ENCODE measurements at regions not wholly inside any gene's neighbourhood (a gene's known extent, or its start where the extent isn't known, plus 50 kb on each side); places are given as distances from the start of the nearest gene placed in this dataset.

DNA sequence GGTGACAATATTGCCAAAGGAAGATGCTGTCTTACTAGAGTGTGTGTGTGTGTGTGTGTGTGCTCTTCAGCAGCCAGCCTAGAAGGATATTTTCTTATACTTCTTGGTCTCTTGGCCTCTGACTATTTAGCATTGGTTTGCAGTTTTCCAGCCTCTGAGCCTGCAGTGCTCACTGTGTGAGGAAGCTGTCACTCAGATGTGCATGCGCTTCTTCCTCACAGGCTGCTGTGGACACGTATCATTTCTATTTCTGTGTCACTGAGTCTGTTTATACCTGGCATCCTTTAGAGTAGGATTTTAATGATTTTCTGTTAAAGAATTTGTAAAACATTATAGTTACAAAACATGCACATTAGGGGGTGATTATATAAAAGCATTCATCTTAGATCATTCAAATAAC, 83.3 kb downstream of the ALDH8A1 start:
- Histone ChIP-seq H3K4me3 (ENCODE audit: low read length) (no peak overlapping the region), H3K9me2 (replicated peaks; ENCODE audit: insufficient read depth, low read length) (no peaks in the 10 kb centered on the region), H3K9ac (ENCODE audit: low read length) (no peak overlapping the region), H2AFZ (ENCODE audit: low read length) (no peak overlapping the region), H3K27me3 (ENCODE audit: low read length) (no peaks in the 10 kb centered on the region), H3K4me1 (ENCODE audit: low read length) (peaks cover 3% of the 10 kb centered on the region; the same call in 1 of the 2 replicates), H3K4me2 (ENCODE audit: low read depth, low read length, poor library complexity, severe bottlenecking) (no peak overlapping the region), H3K27ac (ENCODE audit: low read length) (no peak overlapping the region), H4K20me1 (ENCODE audit: insufficient read depth, low read depth, low read length) (no peaks in the 10 kb centered on the region), H3K79me2 (ENCODE audit: low read length) (no peaks in the 10 kb centered on the region), H3K36me3 (ENCODE audit: insufficient read depth, low read length) (no peaks in the 10 kb centered on the region), H3K9me3 (ENCODE audit: low read length) (no peaks in the 10 kb centered on the region)
- DNase-seq: no peak

DNA sequence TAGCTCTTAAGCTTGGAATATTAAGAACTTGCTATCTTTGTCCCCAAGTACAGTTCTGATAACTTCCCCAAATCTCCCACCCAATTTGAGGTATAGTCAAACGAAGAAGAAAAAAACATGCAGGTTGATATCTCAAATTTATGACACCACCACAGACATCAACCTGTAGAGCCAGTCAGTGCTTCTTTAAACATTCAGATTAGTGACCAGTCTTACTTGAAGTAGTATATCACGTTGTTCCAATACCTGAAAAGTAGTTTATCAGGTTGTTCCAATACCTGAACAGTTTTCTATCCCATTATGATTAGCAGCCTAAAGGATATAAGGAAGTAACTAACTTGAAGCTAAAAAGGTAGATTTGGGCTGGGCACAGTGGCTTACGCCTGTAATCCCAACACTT, 85.3 kb downstream of the ALDH8A1 start:
- no peaks in the 10 kb centered on the region for H3K9me2 ChIP-seq (replicated peaks; ENCODE audit: insufficient read depth, low read length)
- no peak overlapping the region for H3K27ac ChIP-seq (ENCODE audit: low read length)
- no peak overlapping the region for H3K4me2 ChIP-seq (ENCODE audit: low read depth, low read length, poor library complexity, severe bottlenecking)
- no peaks in the 10 kb centered on the region for H3K36me3 ChIP-seq (ENCODE audit: insufficient read depth, low read length)
- H3K9ac ChIP-seq (ENCODE audit: low read length): no peak overlapping the region
- H3K4me1 ChIP-seq (ENCODE audit: low read length): no peaks in the 10 kb centered on the region
- H3K79me2 ChIP-seq (ENCODE audit: low read length): no peaks in the 10 kb centered on the region
- H3K4me3 ChIP-seq (ENCODE audit: low read length): no peak overlapping the region
- no peaks in the 10 kb centered on the region for H3K9me3 ChIP-seq (ENCODE audit: low read length)
- DNase-seq: no peak
- H4K20me1 ChIP-seq (ENCODE audit: insufficient read depth, low read depth, low read length): no peaks in the 10 kb centered on the region
- H3K27me3 ChIP-seq (ENCODE audit: low read length): no peaks in the 10 kb centered on the region
- no peak overlapping the region for H2AFZ ChIP-seq (ENCODE audit: low read length)

DNA sequence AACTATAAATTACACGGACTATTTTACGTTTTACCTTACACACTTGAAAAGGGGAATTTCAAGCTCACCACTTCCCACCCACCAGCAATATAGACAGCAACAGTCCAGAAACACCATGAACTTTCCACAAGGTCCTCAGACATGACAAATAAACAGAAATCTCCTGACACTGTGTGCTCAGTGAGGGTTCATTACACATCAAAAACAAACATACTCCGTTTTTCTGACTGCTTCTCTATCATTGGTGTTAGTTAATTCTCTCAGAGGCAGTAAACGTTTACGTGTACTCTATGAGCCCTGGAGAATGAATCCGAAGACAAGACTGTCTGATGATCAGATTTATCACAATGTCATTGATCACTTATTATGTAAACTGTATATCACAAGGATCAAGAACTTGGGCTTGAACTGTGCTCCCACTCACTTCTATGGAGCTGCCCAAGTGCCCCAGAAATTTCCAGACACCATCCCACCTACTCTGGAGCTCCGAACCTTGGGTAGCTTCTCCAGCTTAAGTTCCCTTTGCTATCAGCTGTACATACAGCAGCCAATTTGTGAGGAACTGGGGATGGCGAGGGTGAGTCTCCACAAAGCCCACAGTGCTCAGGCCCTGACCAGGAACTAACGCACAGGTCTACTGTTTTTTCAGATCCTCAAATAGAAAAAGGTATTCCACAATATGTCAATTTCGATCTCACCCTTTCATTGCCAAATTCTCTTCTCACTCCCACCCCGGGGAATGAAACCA, 86.0 kb downstream of the ALDH8A1 start:
- no peaks in the 10 kb centered on the region for H3K9me2 ChIP-seq (replicated peaks; ENCODE audit: insufficient read depth, low read length)
- no peak overlapping the region for H3K4me2 ChIP-seq (ENCODE audit: low read depth, low read length, poor library complexity, severe bottlenecking)
- H3K9me3 ChIP-seq (ENCODE audit: low read length): no peaks in the 10 kb centered on the region
- H4K20me1 ChIP-seq (ENCODE audit: insufficient read depth, low read depth, low read length): no peaks in the 10 kb centered on the region
- H3K36me3 ChIP-seq (ENCODE audit: insufficient read depth, low read length): no peaks in the 10 kb centered on the region
- H3K79me2 ChIP-seq (ENCODE audit: low read length): no peaks in the 10 kb centered on the region
- H3K9ac ChIP-seq (ENCODE audit: low read length): no peak overlapping the region
- H3K4me1 ChIP-seq (ENCODE audit: low read length): no peaks in the 10 kb centered on the region
- DNase-seq: no peak
- no peaks in the 10 kb centered on the region for H3K27me3 ChIP-seq (ENCODE audit: low read length)
- H3K27ac ChIP-seq (ENCODE audit: low read length): no peak overlapping the region
- no peak overlapping the region for H3K4me3 ChIP-seq (ENCODE audit: low read length)
- no peak overlapping the region for H2AFZ ChIP-seq (ENCODE audit: low read length)

DNA sequence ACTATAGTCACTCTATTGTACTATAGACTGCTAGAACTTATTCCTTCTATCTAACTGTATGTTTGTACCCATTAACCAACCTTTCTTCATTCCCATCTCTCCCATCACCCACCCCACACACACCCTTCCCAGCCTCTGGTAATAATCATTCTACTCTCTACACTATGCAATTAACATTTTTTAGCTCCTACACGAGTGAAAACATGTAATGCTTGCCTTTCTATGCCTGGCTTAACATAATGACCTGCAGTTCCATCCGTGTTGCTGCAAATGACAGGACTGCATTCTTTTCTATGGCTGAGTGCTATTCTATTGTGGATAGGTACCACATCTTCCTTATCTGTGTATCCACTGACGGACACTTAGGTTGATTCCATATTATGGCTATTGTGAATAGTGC, 95.5 kb downstream of the ALDH8A1 start:
- Histone ChIP-seq H4K20me1 (ENCODE audit: insufficient read depth, low read depth, low read length) (no peaks in the 10 kb centered on the region), H3K27me3 (ENCODE audit: low read length) (no peaks in the 10 kb centered on the region), H3K79me2 (ENCODE audit: low read length) (no peaks in the 10 kb centered on the region), H3K9ac (ENCODE audit: low read length) (no peak overlapping the region), H3K9me3 (ENCODE audit: low read length) (no peaks in the 10 kb centered on the region), H3K36me3 (ENCODE audit: insufficient read depth, low read length) (no peaks in the 10 kb centered on the region), H3K4me1 (ENCODE audit: low read length) (no peaks in the 10 kb centered on the region), H2AFZ (ENCODE audit: low read length) (no peak overlapping the region), H3K4me2 (ENCODE audit: low read depth, low read length, poor library complexity, severe bottlenecking) (no peak overlapping the region), H3K27ac (ENCODE audit: low read length) (no peak overlapping the region), H3K9me2 (replicated peaks; ENCODE audit: insufficient read depth, low read length) (no peaks in the 10 kb centered on the region), H3K4me3 (ENCODE audit: low read length) (no peak overlapping the region)
- DNase-seq: no peak

DNA sequence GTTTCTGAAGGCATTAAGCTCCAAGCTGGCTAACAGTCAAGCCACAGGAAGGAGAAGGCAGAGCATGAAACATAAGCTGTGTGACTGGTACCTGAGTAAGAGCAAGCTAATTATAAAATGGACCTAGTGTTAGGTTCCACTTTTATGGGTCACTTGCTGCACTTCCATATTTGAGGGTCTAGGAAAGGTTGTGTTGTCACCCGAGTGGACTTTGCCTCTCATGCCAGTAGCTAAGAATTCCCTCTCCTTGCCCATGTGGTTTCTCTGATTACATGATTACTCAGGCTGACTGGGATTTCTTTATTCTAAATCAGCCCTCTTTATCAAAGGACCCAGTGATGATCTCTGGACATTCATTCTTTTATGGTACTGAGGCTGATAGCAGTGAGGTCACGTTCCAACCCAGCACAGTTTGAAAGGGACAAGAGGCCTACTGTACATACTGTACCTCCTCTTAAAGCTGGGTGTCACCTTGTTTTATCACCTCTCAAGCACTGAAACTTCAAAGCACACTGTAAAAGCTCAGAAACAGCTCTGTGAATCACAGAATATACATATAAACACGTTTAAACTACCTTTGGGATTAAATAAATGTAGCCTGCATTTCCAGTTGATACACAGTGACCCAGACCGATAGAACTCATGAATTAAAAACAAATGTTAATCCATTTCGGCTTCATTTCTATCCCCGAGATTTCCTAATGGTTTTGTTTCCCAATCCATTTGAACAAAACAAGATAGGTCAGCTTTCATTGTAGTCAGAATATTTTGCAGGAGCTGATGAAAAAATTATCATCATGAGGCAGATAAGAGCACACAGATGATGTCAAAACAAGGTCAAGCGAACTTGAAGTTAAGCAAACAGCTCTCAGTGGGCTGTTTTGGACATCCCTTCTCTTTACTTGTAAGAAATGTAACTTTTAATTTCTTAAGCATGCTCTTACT, 96.5 kb downstream of the ALDH8A1 start:
- no peak for DNase-seq
- no peak overlapping the region for H3K4me2 ChIP-seq (ENCODE audit: low read depth, low read length, poor library complexity, severe bottlenecking)
- no peaks in the 10 kb centered on the region for H3K79me2 ChIP-seq (ENCODE audit: low read length)

DNA sequence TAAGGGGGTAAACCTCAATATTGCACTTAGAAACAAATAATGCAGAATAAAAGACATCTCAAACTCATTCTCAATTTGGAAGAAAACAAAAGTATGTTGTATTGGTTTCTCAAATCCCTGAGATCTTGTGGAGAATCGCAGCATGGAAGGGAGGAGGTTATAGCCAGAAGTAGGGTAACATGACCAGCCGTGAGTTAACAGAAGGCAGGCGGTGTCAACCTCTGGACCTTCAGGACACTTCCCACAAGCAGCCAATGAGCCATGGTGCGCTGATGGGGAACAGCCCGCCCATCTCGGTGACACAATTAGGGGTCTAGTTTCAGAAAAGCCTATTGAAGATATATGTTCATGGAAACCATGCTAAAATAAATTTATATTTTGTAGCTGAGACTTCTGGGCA, 98.4 kb downstream of the ALDH8A1 start:
- no peak overlapping the region for H3K9ac ChIP-seq (ENCODE audit: low read length)
- H3K27ac ChIP-seq (ENCODE audit: low read length): no peak overlapping the region
- H3K79me2 ChIP-seq (ENCODE audit: low read length): no peaks in the 10 kb centered on the region
- H3K36me3 ChIP-seq (ENCODE audit: insufficient read depth, low read length): no peaks in the 10 kb centered on the region
- no peak overlapping the region for H3K4me2 ChIP-seq (ENCODE audit: low read depth, low read length, poor library complexity, severe bottlenecking)
- H4K20me1 ChIP-seq (ENCODE audit: insufficient read depth, low read depth, low read length): no peaks in the 10 kb centered on the region
- no peaks in the 10 kb centered on the region for H3K27me3 ChIP-seq (ENCODE audit: low read length)
- no peak overlapping the region for H3K4me3 ChIP-seq (ENCODE audit: low read length)
- H2AFZ ChIP-seq (ENCODE audit: low read length): no peak overlapping the region
- H3K9me3 ChIP-seq (ENCODE audit: low read length): no peaks in the 10 kb centered on the region
- no peak for DNase-seq
- no peaks in the 10 kb centered on the region for H3K9me2 ChIP-seq (replicated peaks; ENCODE audit: insufficient read depth, low read length)
- H3K4me1 ChIP-seq (ENCODE audit: low read length): no peaks in the 10 kb centered on the region

More for the DNA sequence above, 96.5 kb downstream of the ALDH8A1 start:
- H4K20me1 ChIP-seq (ENCODE audit: insufficient read depth, low read depth, low read length): no peaks in the 10 kb centered on the region
- no peaks in the 10 kb centered on the region for H3K9me3 ChIP-seq (ENCODE audit: low read length)
- no peaks in the 10 kb centered on the region for H3K4me1 ChIP-seq (ENCODE audit: low read length)
- no peak overlapping the region for H3K27ac ChIP-seq (ENCODE audit: low read length)
- H3K9me2 ChIP-seq (replicated peaks; ENCODE audit: insufficient read depth, low read length): no peaks in the 10 kb centered on the region
- no peak overlapping the region for H3K9ac ChIP-seq (ENCODE audit: low read length)
- no peak overlapping the region for H2AFZ ChIP-seq (ENCODE audit: low read length)
- H3K4me3 ChIP-seq (ENCODE audit: low read length): no peak overlapping the region
- H3K36me3 ChIP-seq (ENCODE audit: insufficient read depth, low read length): no peaks in the 10 kb centered on the region
- no peaks in the 10 kb centered on the region for H3K27me3 ChIP-seq (ENCODE audit: low read length)

DNA sequence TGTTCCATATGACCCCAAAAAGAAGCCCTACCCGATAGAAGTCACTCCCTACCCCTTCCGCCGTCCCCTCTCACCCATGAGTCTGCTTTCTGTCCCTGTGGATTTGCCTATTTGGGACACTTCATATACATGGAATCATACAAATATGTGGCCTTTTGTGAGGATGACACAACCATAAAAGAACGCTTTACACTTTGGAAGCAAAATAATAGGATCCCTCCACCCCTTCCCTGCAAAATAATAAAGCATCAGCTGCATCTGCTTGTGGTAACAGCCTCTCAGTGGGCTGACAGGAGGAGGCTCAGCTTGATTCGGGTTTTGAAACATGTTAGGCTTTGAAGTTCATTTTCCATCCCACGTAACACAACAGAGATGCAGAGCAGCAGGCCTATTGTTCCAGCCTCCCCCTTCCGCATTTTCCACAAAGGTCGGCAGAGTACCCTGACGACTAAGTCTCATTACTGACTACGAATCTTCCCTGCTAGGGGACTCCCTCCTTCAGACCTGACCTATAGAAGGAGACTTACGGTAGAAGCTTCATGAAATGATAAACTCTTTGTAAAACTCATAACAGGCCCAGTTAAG, 99.1 kb downstream of the ALDH8A1 start:
- DNase-seq: no peak
- no peaks in the 10 kb centered on the region for H3K36me3 ChIP-seq (ENCODE audit: insufficient read depth, low read length)
- H3K9ac ChIP-seq (ENCODE audit: low read length): no peak overlapping the region
- H4K20me1 ChIP-seq (ENCODE audit: insufficient read depth, low read depth, low read length): no peaks in the 10 kb centered on the region
- no peak overlapping the region for H3K4me3 ChIP-seq (ENCODE audit: low read length)
- no peak overlapping the region for H3K4me2 ChIP-seq (ENCODE audit: low read depth, low read length, poor library complexity, severe bottlenecking)
- H3K9me3 ChIP-seq (ENCODE audit: low read length): no peaks in the 10 kb centered on the region
- no peaks in the 10 kb centered on the region for H3K27me3 ChIP-seq (ENCODE audit: low read length)
- H2AFZ ChIP-seq (ENCODE audit: low read length): no peak overlapping the region
- H3K4me1 ChIP-seq (ENCODE audit: low read length): no peaks in the 10 kb centered on the region
- H3K79me2 ChIP-seq (ENCODE audit: low read length): no peaks in the 10 kb centered on the region
- no peaks in the 10 kb centered on the region for H3K9me2 ChIP-seq (replicated peaks; ENCODE audit: insufficient read depth, low read length)
- no peak overlapping the region for H3K27ac ChIP-seq (ENCODE audit: low read length)

DNA sequence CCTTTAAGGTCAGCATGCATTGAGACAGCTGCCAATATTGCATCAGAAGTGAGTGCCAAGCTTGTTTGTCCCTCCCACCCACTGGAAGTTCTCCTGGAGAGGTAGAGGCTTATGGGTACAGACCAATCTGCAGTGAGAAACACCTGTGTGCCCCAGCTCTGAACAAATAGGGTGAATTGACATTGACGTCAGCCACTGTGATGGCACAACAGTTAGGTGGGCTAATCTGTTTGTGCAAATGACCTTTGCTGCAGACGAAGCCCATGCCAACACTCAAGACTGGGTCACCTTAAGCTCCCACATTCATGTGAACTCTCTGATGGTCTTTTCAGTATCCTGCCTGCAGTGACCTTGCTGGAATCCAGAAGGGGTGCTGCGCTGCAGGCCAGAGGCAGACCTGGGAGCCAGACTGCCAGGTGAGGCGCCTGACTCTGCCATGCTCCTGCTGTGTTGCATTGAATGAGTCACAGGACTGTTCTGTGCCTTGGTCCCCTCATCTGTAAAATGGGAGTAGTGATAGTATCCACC, 99.9 kb downstream of the ALDH8A1 start:
- Histone ChIP-seq H3K4me3 (ENCODE audit: low read length) (no peak overlapping the region), H3K4me2 (ENCODE audit: low read depth, low read length, poor library complexity, severe bottlenecking) (no peak overlapping the region), H3K9ac (ENCODE audit: low read length) (no peak overlapping the region), H3K27me3 (ENCODE audit: low read length) (no peaks in the 10 kb centered on the region), H3K36me3 (ENCODE audit: insufficient read depth, low read length) (no peaks in the 10 kb centered on the region), H3K27ac (ENCODE audit: low read length) (no peak overlapping the region), H3K4me1 (ENCODE audit: low read length) (no peaks in the 10 kb centered on the region), H3K9me3 (ENCODE audit: low read length) (no peaks in the 10 kb centered on the region), H3K9me2 (replicated peaks; ENCODE audit: insufficient read depth, low read length) (no peaks in the 10 kb centered on the region), H4K20me1 (ENCODE audit: insufficient read depth, low read depth, low read length) (no peaks in the 10 kb centered on the region), H3K79me2 (ENCODE audit: low read length) (no peaks in the 10 kb centered on the region), H2AFZ (ENCODE audit: low read length) (no peak overlapping the region)
- no peak for DNase-seq

Measured in Karpas-422 (cell line).